H9 (cell line): ENCODE measurements at regions not wholly inside any gene's neighbourhood (a gene's known extent, or its start where the extent isn't known, plus 50 kb on each side); places are given as distances from the start of the nearest gene placed in this dataset.

Experiments
- DNase-seq: peaks from one replicate; pipeline ENCODE4 v3.0.0-alpha.2; 2017
- H2AFZ ChIP-seq: one replicate; pipeline ENCODE4 v1.6.1; 2013; ENCODE audit warnings: mild to moderate bottlenecking, low read length, control low read depth, moderate library complexity
- H2AK5ac ChIP-seq: 2 replicates; pipeline ENCODE4 v1.6.1; 2013; ENCODE audit warnings: low read length, control low read depth, mixed read lengths; ENCODE audit not compliant: insufficient read length
- H2BK120ac ChIP-seq: one replicate; pipeline ENCODE4 v1.6.1; 2013; ENCODE audit warnings: low read depth, mild to moderate bottlenecking, low read length, control low read depth, inconsistent platforms; ENCODE audit not compliant: poor library complexity, severe bottlenecking
- H2BK12ac ChIP-seq: 2 replicates; pipeline ENCODE4 v1.6.1; 2013; ENCODE audit warnings: low read length, control low read depth, mixed read lengths, low read depth; ENCODE audit not compliant: insufficient read length
- H2BK15ac ChIP-seq: 2 replicates; pipeline ENCODE4 v1.6.1; 2013; ENCODE audit warnings: low read depth, low read length, control low read depth
- H2BK20ac ChIP-seq: one replicate; pipeline ENCODE4 v1.6.1; 2013; ENCODE audit warnings: low read depth, mild to moderate bottlenecking, low read length, control low read depth, inconsistent platforms; ENCODE audit not compliant: poor library complexity, severe bottlenecking
- H2BK5ac ChIP-seq: 2 replicates; pipeline ENCODE4 v1.6.1; 2013; ENCODE audit warnings: low read length, control low read depth, mixed read lengths; ENCODE audit not compliant: insufficient read length
- H3K14ac ChIP-seq: 2 replicates; pipeline ENCODE4 v1.6.1; 2013; ENCODE audit warnings: low read length, control low read depth; ENCODE audit not compliant: insufficient read depth
- H3K18ac ChIP-seq: 2 replicates; pipeline ENCODE4 v1.6.1; 2013; ENCODE audit warnings: low read depth, mild to moderate bottlenecking, mixed read lengths, low read length, control low read depth; ENCODE audit not compliant: insufficient read length
- H3K23ac ChIP-seq: 2 replicates; pipeline ENCODE4 v1.6.1; 2013; ENCODE audit warnings: low read length, control low read depth, mixed read lengths, low read depth; ENCODE audit not compliant: insufficient read length
- H3K23me2 ChIP-seq: 2 replicates; pipeline ENCODE4 v1.6.1; 2013; ENCODE audit warnings: low read depth, mild to moderate bottlenecking, mixed read lengths, low read length, control low read depth; ENCODE audit not compliant: insufficient read length, poor library complexity, severe bottlenecking
- H3K27ac ChIP-seq: 2 replicates; pipeline ENCODE4 v1.5.1; 2013; ENCODE audit warnings: low read length, control low read depth, mixed read lengths, low read depth; ENCODE audit not compliant: insufficient read length
- H3K27me3 ChIP-seq: 2 replicates; pipeline ENCODE4 v1.6.1; 2013; ENCODE audit warnings: low read length, control low read depth, inconsistent platforms; ENCODE audit not compliant: insufficient read depth
- H3K4ac ChIP-seq: 2 replicates; pipeline ENCODE4 v1.6.1; 2013; ENCODE audit warnings: low read depth, mild to moderate bottlenecking, control low read depth, inconsistent platforms, low read length, moderate library complexity
- H3K4me1 ChIP-seq: 2 replicates; pipeline ENCODE4 v1.6.1; 2013; ENCODE audit warnings: low read length, control low read depth, inconsistent platforms; ENCODE audit not compliant: insufficient read depth
- H3K4me2 ChIP-seq: 2 replicates; pipeline ENCODE4 v1.6.1; 2013; ENCODE audit warnings: low read length, control low read depth, mixed read lengths; ENCODE audit not compliant: insufficient read length, insufficient read depth
- H3K56ac ChIP-seq: 2 replicates; pipeline ENCODE4 v1.6.1; 2013; ENCODE audit warnings: low read depth, mild to moderate bottlenecking, mixed read lengths, low read length, control low read depth; ENCODE audit not compliant: insufficient read length
- H3K79me1 ChIP-seq: 2 replicates; pipeline ENCODE4 v1.6.1; 2013; ENCODE audit warnings: low read depth, mild to moderate bottlenecking, moderate library complexity, low read length, control low read depth, inconsistent platforms; ENCODE audit not compliant: insufficient read depth, poor library complexity, severe bottlenecking
- H3K79me2 ChIP-seq: 2 replicates; pipeline ENCODE4 v1.6.1; 2013; ENCODE audit warnings: low read length, control low read depth, inconsistent platforms; ENCODE audit not compliant: insufficient read depth
- H3K9ac ChIP-seq: 2 replicates; pipeline ENCODE4 v1.6.1; 2013; ENCODE audit warnings: low read length, control low read depth, mixed read lengths; ENCODE audit not compliant: insufficient read length; ENCODE audit errors: extremely low read depth
- H3K9me3 ChIP-seq: one replicate; pipeline ENCODE4 v1.6.1; 2013; ENCODE audit warnings: low read depth, low read length, inconsistent platforms; ENCODE audit not compliant: control insufficient read depth
- H3T11ph ChIP-seq: one replicate; pipeline ENCODE4 v1.6.1; 2013; ENCODE audit warnings: mild to moderate bottlenecking, low read length, control low read depth, inconsistent platforms
- H4K20me1 ChIP-seq: one replicate; pipeline ENCODE4 v1.6.1; 2013; ENCODE audit not compliant: control insufficient read depth, insufficient read length, insufficient read depth
- H4K5ac ChIP-seq: 2 replicates; pipeline ENCODE4 v1.6.1; 2013; ENCODE audit warnings: low read depth, mild to moderate bottlenecking, mixed read lengths, low read length, control low read depth; ENCODE audit not compliant: insufficient read length
- H4K8ac ChIP-seq: replicated peaks from 2 replicates; pipeline ENCODE4 v1.6.1; 2013; ENCODE audit warnings: low read length, control low read depth, mixed read lengths, low read depth; ENCODE audit not compliant: insufficient read length
- H4K91ac ChIP-seq: 2 replicates; pipeline ENCODE4 v1.6.1; 2013; ENCODE audit warnings: low read depth, mild to moderate bottlenecking, moderate library complexity, mixed read lengths, low read length, control low read depth; ENCODE audit not compliant: insufficient read length
- H3K27ac Mint-ChIP-seq, 3 experiments: 2 replicates in 2 of 3; 3 replicates in 1 of 3; pipeline ENCODE4 v1.8.0; 2020 to 2021; ENCODE audit warnings: mixed read lengths in 3 of 3, mild to moderate bottlenecking in 1 of 3, moderate library complexity in 1 of 3
- H3K27me3 Mint-ChIP-seq: 2 replicates; pipeline ENCODE4 v1.8.0; 2021; ENCODE audit warnings: low read depth, mild to moderate bottlenecking, moderate library complexity, mixed read lengths
- H3K36me3 Mint-ChIP-seq, 3 experiments: 2 replicates in 2 of 3; 3 replicates in 1 of 3; pipeline ENCODE4 v1.8.0; 2020 to 2021; ENCODE audit warnings: low read depth in 3 of 3, mixed read lengths in 3 of 3; ENCODE audit not compliant: insufficient read depth in 1 of 3
- H3K4me1 Mint-ChIP-seq, 2 experiments: 2 replicates each; pipeline ENCODE4 v1.8.0; 2020; ENCODE audit warnings: mixed read lengths in 2 of 2
- H3K4me3 Mint-ChIP-seq, 2 experiments: 2 replicates in 1 of 2; 3 replicates in 1 of 2; pipeline ENCODE4 v1.8.0; 2020 to 2021; ENCODE audit warnings: mild to moderate bottlenecking in 2 of 2, mixed read lengths in 2 of 2, moderate library complexity in 1 of 2
- H3K9me3 Mint-ChIP-seq, 2 experiments: 2 replicates in 1 of 2; 3 replicates in 1 of 2; pipeline ENCODE4 v1.8.0; 2020; ENCODE audit warnings: mild to moderate bottlenecking in 2 of 2, mixed read lengths in 2 of 2, moderate library complexity in 1 of 2
- CTCF ChIP-seq: fragments of 200-600 bp; sonication (generic); conservative IDR thresholded peaks from 3 replicates; pipeline ENCODE4 v1.8.0; 2021; ENCODE audit warnings: antibody characterized with exemption, mild to moderate bottlenecking
- WGBS: extraction: QIAGEN DNeasy Blood & Tissue Kit; methylation state at CpG from one replicate; pipeline ENCODE4 v1.1.7; 2013; ENCODE audit warnings: missing lambda C conversion rate, low lambda C conversion rate, mixed read lengths; ENCODE audit not compliant: insufficient read length; ENCODE audit errors: extremely low coverage; 5-methylcytosine and 5-hydroxymethylcytosine counted together

- no peaks in the 10 kb centered on the region for H3K9me3 Mint-ChIP-seq
- Histone ChIP-seq H3K79me2 (no peaks in the 10 kb centered on the region), H3K23ac (no peak overlapping the region), H2BK5ac (no peak overlapping the region), H3K27ac (no peak overlapping the region), H3T11ph (no peak overlapping the region), H3K9me3 (no peaks in the 10 kb centered on the region), H3K9ac (no peak overlapping the region), H4K8ac (no peak overlapping the region), H4K5ac (no peak overlapping the region), H3K27me3 (no peaks in the 10 kb centered on the region), H4K20me1 (no peaks in the 10 kb centered on the region), H3K56ac (no peak overlapping the region), H3K4ac (no peak overlapping the region), H2BK120ac (no peak overlapping the region), H4K91ac (no peak overlapping the region), H3K18ac (no peak overlapping the region), H2BK20ac (no peak overlapping the region), H3K4me1 (no peaks in the 10 kb centered on the region), H2BK12ac (no peak overlapping the region), H3K23me2 (no peaks in the 10 kb centered on the region), H2AFZ (no peak overlapping the region), H2BK15ac (no peak overlapping the region), H3K79me1 (no peaks in the 10 kb centered on the region), H2AK5ac (no peak overlapping the region), H3K4me2 (no peak overlapping the region), H3K14ac (no peak overlapping the region)
- no peaks in the 10 kb centered on the region for H3K36me3 Mint-ChIP-seq
- no peak for TF ChIP-seq CTCF
- H3K4me1 Mint-ChIP-seq = no peaks in the 10 kb centered on the region
- no peak overlapping the region for H3K4me3 Mint-ChIP-seq
- no CpG with 5 or more reads among the region's 3 CpGs for WGBS
- H3K27me3 Mint-ChIP-seq = no peaks in the 10 kb centered on the region
- no peak for DNase-seq
- H3K27ac Mint-ChIP-seq = no peak overlapping the region
Observed at GRCh38 chr4:155009288-155009687, 199.1 kb upstream of the NPY2R start.
